Hypothalamus (tissue), 51 donors: ENCODE measurements at regions not wholly inside any gene's neighbourhood (a gene's known extent, or its start where the extent isn't known, plus 50 kb on each side); places are given as distances from the start of the nearest gene placed in this dataset.
A peak's percentile ranks its signal among the peaks of the same experiment; 100 is the strongest.

ENCODE experiments used
- DNase-seq, 51 donors: peaks; one replicate each; lab custom pipeline; 2025; lab: John Stamatoyannopoulos, UW

DNA sequence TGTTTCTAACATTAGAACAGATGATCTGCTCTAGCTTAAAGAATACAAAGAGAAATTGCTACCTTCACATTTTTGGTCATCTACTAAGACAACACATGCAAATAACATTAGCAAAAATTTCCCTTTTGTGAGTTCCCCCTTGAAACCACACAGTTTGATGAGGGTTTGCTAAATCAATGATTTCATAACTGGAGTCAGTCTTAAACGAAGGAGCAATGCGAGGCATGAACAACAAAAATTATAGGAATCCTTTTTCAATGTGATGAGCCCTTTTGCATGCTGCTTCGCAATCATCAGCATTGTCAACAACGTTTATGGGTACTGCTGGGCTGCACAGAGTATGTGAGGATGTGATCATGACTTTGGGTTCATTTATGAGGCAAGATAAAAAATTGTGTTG, 286.4 kb downstream of the C7orf25 start:
- no peak for DNase-seq

DNA sequence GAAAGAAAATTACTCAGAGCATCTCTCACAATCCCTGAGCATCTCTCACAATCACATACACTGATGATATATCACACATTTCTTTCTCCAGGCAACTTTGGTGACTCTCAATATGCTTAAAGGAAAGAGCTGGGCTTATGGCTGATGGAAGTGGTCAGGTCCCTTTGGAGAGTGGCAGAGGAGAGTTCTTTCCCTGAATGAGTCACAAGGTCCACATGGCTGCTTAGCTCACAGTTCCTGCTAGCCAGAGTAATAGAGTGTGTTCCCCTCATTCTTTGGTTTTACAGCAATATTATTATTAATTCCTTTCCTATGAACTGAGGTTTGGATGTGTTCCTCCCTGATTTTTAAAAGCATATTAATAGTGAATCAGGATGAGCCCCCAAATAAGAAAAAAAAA, 287.4 kb downstream of the C7orf25 start:
- DNase-seq, result no peak

- DNase-seq, result no peak
Measured at GRCh38 chr7:42621543-42622219, 290.2 kb downstream of the C7orf25 start.

DNA sequence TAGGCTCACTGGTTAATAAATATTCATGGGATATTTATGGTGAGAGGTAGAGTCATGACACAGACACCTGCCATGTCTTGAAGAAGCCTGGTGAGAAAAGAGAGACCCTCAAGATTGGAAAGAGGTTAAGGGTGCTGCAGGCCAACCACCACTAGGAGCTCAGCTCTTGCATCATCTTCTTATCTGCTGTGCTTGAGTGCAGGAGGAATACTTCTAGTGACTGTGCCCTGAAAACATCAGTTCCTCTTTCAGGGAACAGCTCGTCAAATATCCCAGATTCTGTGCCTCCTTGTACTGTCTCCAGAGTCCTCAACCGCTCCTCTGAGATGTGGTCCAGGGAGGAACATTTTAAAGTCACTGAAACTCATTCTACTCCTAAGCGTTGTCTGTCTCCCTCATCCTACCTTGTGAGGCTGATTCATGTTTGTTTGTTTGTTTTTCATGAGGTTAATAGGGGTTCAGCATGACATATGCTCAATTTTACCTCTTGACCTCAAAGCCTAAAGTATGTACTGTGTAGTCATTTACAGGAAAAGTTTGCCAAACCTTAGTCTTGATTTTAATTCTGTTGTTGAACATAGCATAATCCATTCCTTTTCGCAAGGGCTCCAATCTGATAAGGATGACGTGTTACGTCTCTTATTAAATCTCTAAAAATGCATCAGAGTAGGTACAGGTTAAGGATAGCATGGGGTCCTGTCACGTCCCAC, 293.1 kb downstream of the C7orf25 start:
- DNase-seq, result no peak

- DNase-seq, result no peak
Measured at GRCh38 chr7:42617806-42618457, 293.9 kb downstream of the C7orf25 start.

DNA sequence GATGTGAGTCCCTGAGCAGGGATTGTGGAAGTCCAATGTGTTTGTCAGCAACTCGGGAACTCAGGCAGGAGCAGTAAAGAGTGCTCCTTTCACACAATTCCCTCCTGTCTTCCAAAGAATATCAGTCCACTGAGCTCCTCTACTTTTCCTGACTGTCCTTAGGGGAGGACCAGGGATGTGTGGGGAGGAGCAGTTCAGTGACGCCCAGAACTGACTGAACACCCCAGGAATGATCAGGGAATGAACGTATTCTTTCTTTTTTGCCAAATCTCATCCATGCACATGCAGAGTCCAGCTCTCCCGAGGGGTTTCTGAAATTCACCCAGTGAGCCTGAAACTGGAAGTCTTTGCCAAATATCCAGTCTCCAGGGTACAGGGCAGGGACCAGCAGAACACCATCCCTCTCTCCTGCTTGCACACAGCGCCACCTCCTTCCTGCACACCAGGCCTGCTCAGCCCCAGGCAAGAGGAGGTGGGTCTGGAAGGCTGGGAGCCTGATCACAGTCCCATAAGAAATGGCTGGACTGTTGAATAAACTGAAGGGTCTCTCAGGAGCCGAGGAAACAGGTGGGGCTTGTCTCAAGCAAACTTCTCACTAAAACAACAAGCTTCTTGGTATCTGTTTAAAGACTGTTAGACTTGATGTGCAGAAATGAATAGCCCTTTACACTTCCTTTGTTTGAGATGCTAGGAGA, 294.7 kb downstream of the C7orf25 start:
- no peak for DNase-seq

DNA sequence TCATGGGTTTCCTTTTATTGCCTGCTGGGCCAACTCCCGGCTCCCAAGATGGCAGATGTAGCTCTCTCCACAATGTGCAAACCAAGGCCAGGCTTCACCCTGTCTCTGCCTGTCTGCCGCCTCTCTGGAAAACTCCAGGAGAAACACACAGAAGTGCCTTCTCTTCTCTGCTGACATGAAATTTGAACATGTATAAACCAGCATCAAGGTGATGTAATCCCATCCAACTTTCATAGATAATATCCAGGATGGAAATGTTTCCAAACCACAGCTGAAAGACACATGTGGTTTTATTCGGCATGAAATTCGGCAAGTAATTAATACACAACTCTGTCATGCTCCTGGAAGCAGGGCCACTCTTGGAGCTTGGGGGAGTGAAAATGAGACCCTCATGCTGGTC, 297.2 kb downstream of the C7orf25 start:
- no peak for DNase-seq

- no peak for DNase-seq
Measured at GRCh38 chr7:42611961-42612360, 299.9 kb downstream of the C7orf25 start.

GRCh38 chr7:42611289-42611928, 300.5 kb downstream of the C7orf25 start:
- DNase-seq, result no peak

DNA sequence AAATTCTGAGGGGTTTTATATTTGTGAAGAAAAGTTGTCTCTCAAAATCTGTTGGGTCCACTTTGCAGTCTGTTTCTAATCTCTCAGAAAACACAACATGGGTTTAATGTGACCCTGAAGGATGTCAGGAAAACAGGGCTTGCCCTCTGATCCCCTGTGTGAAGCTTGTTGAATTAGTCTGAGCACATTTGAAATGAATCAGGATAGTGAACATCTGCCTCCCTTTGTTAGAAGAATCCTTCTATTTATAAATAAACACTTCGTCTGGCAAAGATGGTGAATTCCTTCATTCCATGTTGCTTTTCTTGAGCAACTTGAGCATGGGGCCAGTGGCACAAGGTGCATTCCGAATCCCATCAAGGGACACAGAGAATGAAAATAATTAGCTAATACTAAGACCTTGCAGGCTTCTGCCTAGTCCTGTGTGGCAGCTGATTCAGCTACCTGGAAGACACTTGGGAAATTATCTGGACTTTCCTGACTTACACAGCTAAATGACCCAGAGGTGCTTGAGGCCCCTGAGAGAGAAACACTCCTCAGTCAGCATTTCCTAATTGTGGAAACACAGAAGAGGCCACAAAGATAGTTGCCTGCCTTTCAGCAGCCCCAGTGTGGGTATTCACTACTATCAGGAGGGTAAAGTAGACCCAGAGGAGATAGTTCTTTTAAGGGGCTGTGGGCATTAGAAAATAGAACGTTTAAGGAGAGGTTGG, 305.5 kb downstream of the C7orf25 start:
- DNase-seq, result no peak

DNA sequence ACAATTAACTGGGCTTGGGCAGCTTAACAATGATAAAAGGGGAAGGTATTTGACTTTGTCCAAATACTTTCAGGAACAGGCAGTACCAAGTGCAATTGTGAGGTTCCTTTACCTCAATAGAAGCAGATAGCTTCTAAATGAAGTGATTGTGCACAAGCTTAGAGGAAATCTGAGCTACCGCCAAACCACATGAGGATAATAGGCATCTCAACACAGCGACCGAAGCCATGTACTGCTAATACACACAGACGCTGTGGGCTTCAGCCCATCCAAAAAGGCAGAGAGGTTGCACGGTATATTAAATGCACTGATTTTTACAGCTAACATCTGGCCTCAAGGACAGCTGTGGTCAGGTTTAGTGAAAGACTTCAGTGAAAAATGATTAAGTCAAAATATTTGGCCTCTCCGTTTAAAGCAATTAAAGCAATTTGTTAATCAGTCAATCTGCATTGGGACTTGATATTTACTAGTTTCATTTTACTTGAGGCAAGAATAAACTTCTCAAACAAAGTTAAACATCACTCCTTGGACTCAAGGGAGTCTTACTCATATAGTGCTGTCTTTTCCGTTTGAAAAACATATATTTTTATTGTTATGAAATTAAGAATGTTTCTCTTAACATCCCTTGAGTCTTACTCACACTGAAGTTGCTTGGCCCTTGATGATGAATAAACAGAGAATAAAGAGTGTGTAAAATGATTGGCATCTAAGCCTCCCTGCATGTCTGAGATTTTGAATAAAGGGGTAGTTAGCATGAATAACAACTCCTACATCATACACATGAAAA, 306.3 kb downstream of the C7orf25 start:
- DNase-seq, result peak in 4 of 51 donors; percentile 1 to 15 (median 2)

- no peak for DNase-seq
Measured at GRCh38 chr7:42603496-42603895, 308.4 kb downstream of the C7orf25 start.

- DNase-seq, result no peak
Measured at GRCh38 chr7:42597300-42597699, 314.6 kb downstream of the C7orf25 start.

GRCh38 chr7:42596737-42597136, 315.1 kb downstream of the C7orf25 start:
- no peak for DNase-seq

DNA sequence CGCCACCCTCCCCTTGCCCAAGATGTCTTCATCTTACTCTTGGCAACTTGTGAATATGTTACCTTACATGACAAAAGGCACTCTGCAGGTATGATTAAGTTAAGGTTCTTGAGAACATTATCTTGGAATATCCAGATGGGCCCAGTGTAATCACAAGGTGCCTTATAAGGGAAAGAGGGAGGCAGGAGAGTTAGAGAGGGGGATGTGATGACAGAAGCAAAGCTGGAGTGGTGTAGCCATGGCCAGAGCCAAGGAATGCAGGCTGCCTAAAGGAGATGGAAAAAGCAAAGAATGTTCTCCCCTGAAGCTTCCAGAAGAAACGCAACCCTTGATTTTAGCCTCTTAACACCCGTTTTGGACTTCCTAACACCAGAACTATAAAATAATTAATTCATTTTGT, 318.0 kb downstream of the C7orf25 start:
- no peak for DNase-seq

DNA sequence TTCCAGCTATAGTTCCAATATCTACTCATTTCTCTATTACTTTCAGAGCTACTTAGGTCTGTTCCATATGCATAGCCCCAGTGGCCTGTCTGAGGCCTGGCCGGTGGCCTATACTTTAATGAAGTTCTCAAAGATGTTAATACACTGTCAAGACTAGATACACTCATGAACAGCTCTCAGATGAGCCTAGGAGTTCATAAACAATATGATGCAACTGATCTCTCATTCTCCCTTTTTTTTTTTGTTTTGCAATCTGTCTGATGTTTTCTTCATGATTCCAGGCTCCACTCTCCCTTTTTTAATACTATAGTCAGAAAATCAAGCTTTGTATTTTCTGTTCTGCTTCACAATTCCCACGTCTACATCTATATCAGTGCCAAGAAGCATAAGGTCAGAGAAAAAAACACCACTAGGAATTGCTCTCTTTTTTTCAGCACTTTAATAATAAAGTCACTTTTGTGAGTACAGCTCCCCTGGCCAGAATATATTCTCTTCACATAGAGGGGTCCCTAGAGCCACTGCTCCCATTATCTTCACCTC, 321.0 kb downstream of the C7orf25 start:
- DNase-seq, result no peak

- DNase-seq, result no peak
Measured at GRCh38 chr7:42588876-42589275, 323.0 kb downstream of the C7orf25 start.

DNA sequence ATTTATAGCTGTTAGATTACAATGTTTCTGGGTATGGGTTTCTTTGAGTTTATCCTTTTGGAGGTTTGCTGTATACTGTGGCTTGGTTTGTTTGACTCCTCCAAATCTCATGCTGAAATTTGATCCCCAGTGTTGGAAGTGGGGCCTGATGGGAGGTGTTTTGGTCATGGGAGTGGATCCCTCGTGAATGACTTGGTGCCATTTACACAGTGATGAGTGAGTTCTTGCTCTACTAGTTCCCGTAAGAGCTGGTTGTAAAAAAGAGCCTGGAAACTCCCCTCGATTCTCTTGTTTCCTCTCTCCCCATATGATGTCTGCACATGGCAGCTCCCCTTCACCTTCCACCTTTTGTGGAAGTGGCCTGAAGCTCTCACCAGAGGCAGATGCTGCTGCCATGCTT, 324.1 kb downstream of the C7orf25 start:
- DNase-seq, result no peak

DNA sequence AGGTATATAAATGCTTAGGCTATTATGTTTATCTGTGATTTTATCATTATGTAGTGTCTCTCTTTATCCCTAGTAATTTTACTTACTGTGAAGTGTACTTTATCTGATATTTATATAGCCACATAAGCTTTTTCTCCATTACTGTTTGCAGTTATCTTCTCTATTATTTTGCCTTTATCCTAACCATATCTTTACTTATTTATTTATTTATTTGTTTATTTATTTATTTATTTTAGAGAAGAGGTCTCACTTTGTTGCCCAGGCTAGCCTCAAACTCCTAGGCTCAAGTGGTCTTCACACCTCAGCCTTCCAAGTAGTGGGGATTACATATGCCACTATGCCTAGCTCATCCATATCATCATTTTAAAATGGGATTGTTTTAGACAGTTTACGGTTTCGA, 331.8 kb downstream of the C7orf25 start:
- no peak for DNase-seq
